SU-DHL-6 (cell line): ENCODE measurements at regions not wholly inside any gene's neighbourhood (a gene's known extent, or its start where the extent isn't known, plus 50 kb on each side); places are given as distances from the start of the nearest gene placed in this dataset.

Source experiments
- H2AFZ ChIP-seq: fragments of 200-600 bp; sonication (generic); 2 replicates; pipeline ENCODE4 v1.6.1; 2014; ENCODE audit warnings: low read depth, mild to moderate bottlenecking, moderate library complexity, mixed read lengths, antibody characterized with exemption, low read length; ENCODE audit not compliant: severe bottlenecking
- H3F3A ChIP-seq: fragments of 200-600 bp; shearing (Covaris generic); 2 replicates; pipeline ENCODE4 v1.6.0; 2016; ENCODE audit warnings: antibody characterized with exemption, mild to moderate bottlenecking; ENCODE audit not compliant: insufficient read depth
- H3K27ac ChIP-seq: fragments of 200-600 bp; sonication (generic); 2 replicates; pipeline ENCODE4 v1.5.1; 2016; ENCODE audit warnings: low read depth, mild to moderate bottlenecking, low read length, moderate library complexity, mixed read lengths
- H3K27me3 ChIP-seq: fragments of 200-600 bp; sonication (generic), shearing (Covaris generic); 2 replicates; pipeline ENCODE4 v1.6.0; 2014; ENCODE audit warnings: mild to moderate bottlenecking, low read length
- H3K36me3 ChIP-seq: fragments of 200-600 bp; sonication (generic); 2 replicates; pipeline ENCODE4 v1.6.1; 2014; ENCODE audit warnings: mild to moderate bottlenecking, low read length, mixed read lengths
- H3K4me2 ChIP-seq: fragments of 300-600, 200-600 bp; shearing (Covaris generic), sonication (generic); 2 replicates; pipeline ENCODE4 v1.6.0; 2014; ENCODE audit warnings: low read length, low read depth, mild to moderate bottlenecking; ENCODE audit not compliant: poor library complexity, severe bottlenecking
- H3K4me3 ChIP-seq: fragments of 200-600 bp; sonication (generic); 2 replicates; pipeline ENCODE4 v1.5.1; 2014; ENCODE audit warnings: antibody characterized with exemption, low read length, mild to moderate bottlenecking, mixed read lengths; ENCODE audit not compliant: insufficient read depth, poor library complexity, severe bottlenecking
- H3K79me2 ChIP-seq: fragments of 200-600 bp; sonication (generic); 2 replicates; pipeline ENCODE4 v1.6.1; 2014; ENCODE audit warnings: mild to moderate bottlenecking, low read length, moderate library complexity; ENCODE audit not compliant: insufficient read depth
- H3K9ac ChIP-seq: fragments of 200-600 bp; sonication (generic); 2 replicates; pipeline ENCODE4 v1.7.0; 2014; ENCODE audit warnings: mild to moderate bottlenecking, low read length
- H3K9me2 ChIP-seq: fragments of 200-600 bp; sonication (generic); replicated peaks from 2 replicates; pipeline ENCODE4 v1.6.1; 2014; ENCODE audit warnings: low read length; ENCODE audit not compliant: insufficient read depth
- H3K9me3 ChIP-seq: fragments of 200-600 bp; sonication (generic); 2 replicates; pipeline ENCODE4 v1.6.1; 2014; ENCODE audit warnings: low read length, mixed read lengths; ENCODE audit not compliant: insufficient read depth
- H4K20me1 ChIP-seq: fragments of 200-600 bp; sonication (generic); 2 replicates; pipeline ENCODE4 v1.6.1; 2014; ENCODE audit warnings: low read depth, mild to moderate bottlenecking, antibody characterized with exemption, low read length, moderate library complexity, mixed read lengths
- EZH2phosphoT487 ChIP-seq: fragments of 200-600 bp; sonication (generic), shearing (Covaris generic); conservative IDR thresholded peaks from 2 replicates; pipeline ENCODE4 v1.6.1; 2018; ENCODE audit warnings: mild to moderate bottlenecking, antibody characterized with exemption, low read length, moderate library complexity, mixed read lengths
- TF ChIP-seq, protein P1 (sequence below): fragments of 200-600 bp; sonication (generic); IDR thresholded peaks from one replicate; pipeline ENCODE4 v1.5.1; 2017; ENCODE audit warnings: antibody characterized with exemption, mild to moderate bottlenecking, low read length, moderate library complexity; ENCODE audit not compliant: insufficient read depth, poor library complexity, severe bottlenecking

DNA sequence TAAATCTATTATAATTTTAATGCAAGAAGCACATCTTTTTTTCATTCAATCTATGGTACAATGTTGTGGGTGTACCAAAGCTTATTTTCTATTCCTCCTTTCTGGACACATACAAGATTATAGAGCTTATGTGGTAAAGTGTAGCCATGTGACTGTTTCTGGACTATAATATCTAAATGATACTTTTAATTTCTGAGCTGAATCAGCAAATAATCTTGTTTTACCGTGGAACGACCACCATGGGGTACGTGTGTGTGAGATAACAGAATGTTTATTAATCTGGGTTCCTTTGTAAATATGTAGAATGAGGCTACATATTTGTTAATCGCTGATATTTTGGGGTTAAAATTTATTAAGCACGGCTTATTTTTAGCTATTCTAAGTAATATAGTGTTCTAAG lies 111.5 kb upstream of the EYS start:
- Histone ChIP-seq H3K27ac (no peak overlapping the region), H3K9me2 (no peaks in the 10 kb centered on the region), H3K9ac (no peak overlapping the region), H3K9me3 (0 out of 2 replicates have a peak, but pooled peaks cover 6% of the 10 kb centered on the region), H3K27me3 (no peaks in the 10 kb centered on the region), H3K4me3 (no peak overlapping the region), H3K79me2 (no peaks in the 10 kb centered on the region), H3F3A (no peaks in the 10 kb centered on the region), H3K36me3 (no peaks in the 10 kb centered on the region), H3K4me2 (no peak overlapping the region), H4K20me1 (no peaks in the 10 kb centered on the region), H2AFZ (no peak overlapping the region)
- TF ChIP-seq, protein P1, sequence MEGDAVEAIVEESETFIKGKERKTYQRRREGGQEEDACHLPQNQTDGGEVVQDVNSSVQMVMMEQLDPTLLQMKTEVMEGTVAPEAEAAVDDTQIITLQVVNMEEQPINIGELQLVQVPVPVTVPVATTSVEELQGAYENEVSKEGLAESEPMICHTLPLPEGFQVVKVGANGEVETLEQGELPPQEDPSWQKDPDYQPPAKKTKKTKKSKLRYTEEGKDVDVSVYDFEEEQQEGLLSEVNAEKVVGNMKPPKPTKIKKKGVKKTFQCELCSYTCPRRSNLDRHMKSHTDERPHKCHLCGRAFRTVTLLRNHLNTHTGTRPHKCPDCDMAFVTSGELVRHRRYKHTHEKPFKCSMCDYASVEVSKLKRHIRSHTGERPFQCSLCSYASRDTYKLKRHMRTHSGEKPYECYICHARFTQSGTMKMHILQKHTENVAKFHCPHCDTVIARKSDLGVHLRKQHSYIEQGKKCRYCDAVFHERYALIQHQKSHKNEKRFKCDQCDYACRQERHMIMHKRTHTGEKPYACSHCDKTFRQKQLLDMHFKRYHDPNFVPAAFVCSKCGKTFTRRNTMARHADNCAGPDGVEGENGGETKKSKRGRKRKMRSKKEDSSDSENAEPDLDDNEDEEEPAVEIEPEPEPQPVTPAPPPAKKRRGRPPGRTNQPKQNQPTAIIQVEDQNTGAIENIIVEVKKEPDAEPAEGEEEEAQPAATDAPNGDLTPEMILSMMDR: no peak
- no peak for TF ChIP-seq EZH2phosphoT487

GRCh38 chr6:65816991-65817390 lies 110.0 kb upstream of the EYS start:
- H3K27me3 ChIP-seq: no peaks in the 10 kb centered on the region
- no peak overlapping the region for H3K27ac ChIP-seq
- no peak overlapping the region for H3K4me2 ChIP-seq
- H3K36me3 ChIP-seq: no peaks in the 10 kb centered on the region
- no peak for TF ChIP-seq EZH2phosphoT487
- TF ChIP-seq, protein P1: no peak
- H3K9ac ChIP-seq: no peak overlapping the region
- H3K9me3 ChIP-seq: 0 out of 2 replicates have a peak, but pooled peaks cover 6% of the 10 kb centered on the region
- H3K79me2 ChIP-seq: no peaks in the 10 kb centered on the region
- no peaks in the 10 kb centered on the region for H4K20me1 ChIP-seq
- no peaks in the 10 kb centered on the region for H3F3A ChIP-seq
- no peak overlapping the region for H3K4me3 ChIP-seq
- no peaks in the 10 kb centered on the region for H3K9me2 ChIP-seq
- no peak overlapping the region for H2AFZ ChIP-seq

DNA sequence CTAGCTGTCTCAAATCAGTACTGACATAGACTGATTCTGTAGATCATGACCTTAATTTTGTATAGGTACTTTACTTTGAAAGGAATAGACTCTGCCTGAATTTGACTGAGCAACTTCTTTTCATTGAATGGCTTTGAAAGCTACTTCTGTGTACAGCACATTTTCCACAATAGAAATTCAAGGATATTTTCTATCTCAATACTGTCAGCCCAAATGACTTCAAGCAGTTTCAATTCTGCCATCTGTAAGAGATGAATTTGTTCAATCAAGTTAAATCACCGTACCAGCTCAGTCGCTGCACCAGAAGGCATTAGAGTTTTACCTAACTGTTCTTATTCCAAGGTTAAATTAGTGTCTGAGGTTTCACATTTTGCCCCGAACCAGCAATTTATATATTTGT lies 107.0 kb upstream of the EYS start:
- no peak overlapping the region for H2AFZ ChIP-seq
- no peak overlapping the region for H3K27ac ChIP-seq
- H3K9ac ChIP-seq: no peak overlapping the region
- H3K9me2 ChIP-seq: no peaks in the 10 kb centered on the region
- no peaks in the 10 kb centered on the region for H3K36me3 ChIP-seq
- H3K4me3 ChIP-seq: no peak overlapping the region
- TF ChIP-seq, protein P1: no peak
- TF ChIP-seq EZH2phosphoT487: no peak
- no peaks in the 10 kb centered on the region for H3K9me3 ChIP-seq
- H4K20me1 ChIP-seq: no peaks in the 10 kb centered on the region
- no peaks in the 10 kb centered on the region for H3K79me2 ChIP-seq
- no peaks in the 10 kb centered on the region for H3F3A ChIP-seq
- no peaks in the 10 kb centered on the region for H3K27me3 ChIP-seq
- no peak overlapping the region for H3K4me2 ChIP-seq
